ENCODE measurements at regions not wholly inside any gene's neighbourhood (a gene's known extent, or its start where the extent isn't known, plus 50 kb on each side); places are given as distances from the start of the nearest gene placed in this dataset.

GRCh38 chr20:55155360-55155759 is 680.0 kb downstream of the DOK5 start:
- TF ChIP-seq CTCF (conservative IDR thresholded peaks at IDR 0.05) (no peak), EZH2 (IDR thresholded peaks at IDR 0.05; ENCODE audit: low read depth) (no peak)

Measured in PC-9 (cell line).